ENCODE measurements at regions not wholly inside any gene's neighbourhood (a gene's known extent, or its start where the extent isn't known, plus 50 kb on each side); places are given as distances from the start of the nearest gene placed in this dataset.

- Histone ChIP-seq H3K4me2 (ENCODE audit: low read length) (no peak overlapping the region), H2BK120ac (ENCODE audit: insufficient read depth, low read length, poor library complexity) (no peak overlapping the region), H2BK5ac (ENCODE audit: low read depth, low read length, poor library complexity) (no peak overlapping the region), H3K9me3 (ENCODE audit: insufficient read depth, low read depth, low read length) (no peaks in the 10 kb centered on the region), H3K27ac (ENCODE audit: low read depth, low read length) (no peak overlapping the region), H3K14ac (ENCODE audit: low read length) (no peak overlapping the region), H4K91ac (ENCODE audit: low read depth, low read length) (no peak overlapping the region), H3K79me2 (ENCODE audit: control insufficient read depth, insufficient read depth, low read length, poor library complexity) (no peaks in the 10 kb centered on the region), H2BK12ac (ENCODE audit: low read length) (no peak overlapping the region), H4K8ac (ENCODE audit: low read depth, low read length) (no peak overlapping the region), H3K4me1 (ENCODE audit: control insufficient read depth in 1 of 2, insufficient read depth in 2 of 2, low read length in 2 of 2) (no peaks in the 10 kb centered on the region), H3K4ac (ENCODE audit: low read depth, low read length) (no peak overlapping the region), H3K4me3 (ENCODE audit: low read depth, low read length) (no peak overlapping the region), H4K12ac (ENCODE audit: low read depth, low read length) (no peak overlapping the region), H3K36me3 (ENCODE audit: control insufficient read depth in 1 of 2, insufficient read depth in 2 of 2, low read length in 2 of 2) (no peaks in the 10 kb centered on the region), H2AFZ (ENCODE audit: insufficient read depth, low read length, poor library complexity) (no peak overlapping the region), H3K18ac (ENCODE audit: low read length) (no peak overlapping the region), H2AK5ac (ENCODE audit: low read length) (no peak overlapping the region), H3K9ac (ENCODE audit: low read length) (no peak overlapping the region), H3K79me1 (ENCODE audit: low read length) (no peaks in the 10 kb centered on the region), H3K23ac (ENCODE audit: low read length) (no peak overlapping the region), H3K27me3 (ENCODE audit: insufficient read depth, low read length) (no peaks in the 10 kb centered on the region)
- DNase-seq = no peak
- WGBS (ENCODE audit: extremely low coverage, insufficient coverage, insufficient read length) = no CpG with 5 or more reads among the region's 2 CpGs
Observed at GRCh38 chr3:82002986-82003642, 241.7 kb upstream of the GBE1 start.

- no peaks in the 10 kb centered on the region for H3K36me3 ChIP-seq (ENCODE audit: control insufficient read depth in 1 of 2, insufficient read depth in 2 of 2, low read length in 2 of 2)
- H2BK12ac ChIP-seq (ENCODE audit: low read length) = no peak overlapping the region
- no peak overlapping the region for H4K91ac ChIP-seq (ENCODE audit: low read depth, low read length)
- H3K79me1 ChIP-seq (ENCODE audit: low read length) = no peaks in the 10 kb centered on the region
- H3K18ac ChIP-seq (ENCODE audit: low read length) = no peak overlapping the region
- no peak overlapping the region for H3K9ac ChIP-seq (ENCODE audit: low read length)
- no peak overlapping the region for H2AK5ac ChIP-seq (ENCODE audit: low read length)
- H3K23ac ChIP-seq (ENCODE audit: low read length) = no peak overlapping the region
- H4K8ac ChIP-seq (ENCODE audit: low read depth, low read length) = no peak overlapping the region
- H3K79me2 ChIP-seq (ENCODE audit: control insufficient read depth, insufficient read depth, low read length, poor library complexity) = no peaks in the 10 kb centered on the region
- no peak overlapping the region for H3K4me2 ChIP-seq (ENCODE audit: low read length)
- H3K27me3 ChIP-seq (ENCODE audit: insufficient read depth, low read length) = no peaks in the 10 kb centered on the region
- no peak for DNase-seq
- no peak overlapping the region for H3K4ac ChIP-seq (ENCODE audit: low read depth, low read length)
- H3K27ac ChIP-seq (ENCODE audit: low read depth, low read length) = no peak overlapping the region
- no peak overlapping the region for H2AFZ ChIP-seq (ENCODE audit: insufficient read depth, low read length, poor library complexity)
- WGBS (ENCODE audit: extremely low coverage, insufficient coverage, insufficient read length) = no CpG with 5 or more reads among the region's 2 CpGs
- no peak overlapping the region for H2BK120ac ChIP-seq (ENCODE audit: insufficient read depth, low read length, poor library complexity)
- no peak overlapping the region for H3K14ac ChIP-seq (ENCODE audit: low read length)
- no peaks in the 10 kb centered on the region for H3K4me1 ChIP-seq (ENCODE audit: control insufficient read depth in 1 of 2, insufficient read depth in 2 of 2, low read length in 2 of 2)
- H3K4me3 ChIP-seq (ENCODE audit: low read depth, low read length) = no peak overlapping the region
- no peak overlapping the region for H2BK5ac ChIP-seq (ENCODE audit: low read depth, low read length, poor library complexity)
- H4K12ac ChIP-seq (ENCODE audit: low read depth, low read length) = no peak overlapping the region
- no peaks in the 10 kb centered on the region for H3K9me3 ChIP-seq (ENCODE audit: insufficient read depth, low read depth, low read length)
Observed at GRCh38 chr3:82002491-82002890, 241.0 kb upstream of the GBE1 start.

- Histone ChIP-seq H3K4me1 (ENCODE audit: control insufficient read depth in 1 of 2, insufficient read depth in 2 of 2, low read length in 2 of 2) (no peaks in the 10 kb centered on the region), H3K79me1 (ENCODE audit: low read length) (no peaks in the 10 kb centered on the region), H4K91ac (ENCODE audit: low read depth, low read length) (no peak overlapping the region), H3K36me3 (ENCODE audit: control insufficient read depth in 1 of 2, insufficient read depth in 2 of 2, low read length in 2 of 2) (no peaks in the 10 kb centered on the region), H4K8ac (ENCODE audit: low read depth, low read length) (no peak overlapping the region), H2BK120ac (ENCODE audit: insufficient read depth, low read length, poor library complexity) (no peak overlapping the region), H3K9me3 (ENCODE audit: insufficient read depth, low read depth, low read length) (no peaks in the 10 kb centered on the region), H3K18ac (ENCODE audit: low read length) (no peak overlapping the region), H3K27ac (ENCODE audit: low read depth, low read length) (no peak overlapping the region), H2AK5ac (ENCODE audit: low read length) (no peak overlapping the region), H2BK5ac (ENCODE audit: low read depth, low read length, poor library complexity) (no peak overlapping the region), H3K4me2 (ENCODE audit: low read length) (no peak overlapping the region), H2BK12ac (ENCODE audit: low read length) (no peak overlapping the region), H3K9ac (ENCODE audit: low read length) (no peak overlapping the region), H3K27me3 (ENCODE audit: insufficient read depth, low read length) (no peaks in the 10 kb centered on the region), H3K14ac (ENCODE audit: low read length) (no peak overlapping the region), H4K12ac (ENCODE audit: low read depth, low read length) (no peak overlapping the region), H3K79me2 (ENCODE audit: control insufficient read depth, insufficient read depth, low read length, poor library complexity) (no peaks in the 10 kb centered on the region), H3K4ac (ENCODE audit: low read depth, low read length) (no peak overlapping the region), H3K23ac (ENCODE audit: low read length) (no peak overlapping the region), H3K4me3 (ENCODE audit: low read depth, low read length) (no peak overlapping the region), H2AFZ (ENCODE audit: insufficient read depth, low read length, poor library complexity) (no peak overlapping the region)
- no peak for DNase-seq
- no CpG with 5 or more reads among the region's 2 CpGs for WGBS (ENCODE audit: extremely low coverage, insufficient coverage, insufficient read length)
Observed at GRCh38 chr3:82001276-82001923, 240.0 kb upstream of the GBE1 start.

- H3K27me3 ChIP-seq (ENCODE audit: insufficient read depth, low read length) = no peaks in the 10 kb centered on the region
- no peak overlapping the region for H3K9ac ChIP-seq (ENCODE audit: low read length)
- no peak overlapping the region for H2BK120ac ChIP-seq (ENCODE audit: insufficient read depth, low read length, poor library complexity)
- H3K79me2 ChIP-seq (ENCODE audit: control insufficient read depth, insufficient read depth, low read length, poor library complexity) = no peaks in the 10 kb centered on the region
- no peak overlapping the region for H4K91ac ChIP-seq (ENCODE audit: low read depth, low read length)
- WGBS (ENCODE audit: extremely low coverage, insufficient coverage, insufficient read length) = no CpG with 5 or more reads among the region's 1 CpG
- H4K12ac ChIP-seq (ENCODE audit: low read depth, low read length) = no peak overlapping the region
- no peaks in the 10 kb centered on the region for H3K36me3 ChIP-seq (ENCODE audit: control insufficient read depth in 1 of 2, insufficient read depth in 2 of 2, low read length in 2 of 2)
- H2BK5ac ChIP-seq (ENCODE audit: low read depth, low read length, poor library complexity) = no peak overlapping the region
- no peak overlapping the region for H3K27ac ChIP-seq (ENCODE audit: low read depth, low read length)
- H3K4me3 ChIP-seq (ENCODE audit: low read depth, low read length) = no peak overlapping the region
- no peak overlapping the region for H4K8ac ChIP-seq (ENCODE audit: low read depth, low read length)
- no peak overlapping the region for H2AK5ac ChIP-seq (ENCODE audit: low read length)
- DNase-seq = peak in 1 of 2 donors; percentile 46
- H3K23ac ChIP-seq (ENCODE audit: low read length) = no peak overlapping the region
- no peak overlapping the region for H2AFZ ChIP-seq (ENCODE audit: insufficient read depth, low read length, poor library complexity)
- H3K14ac ChIP-seq (ENCODE audit: low read length) = no peak overlapping the region
- no peaks in the 10 kb centered on the region for H3K9me3 ChIP-seq (ENCODE audit: insufficient read depth, low read depth, low read length)
- no peaks in the 10 kb centered on the region for H3K4me1 ChIP-seq (ENCODE audit: control insufficient read depth in 1 of 2, insufficient read depth in 2 of 2, low read length in 2 of 2)
- H3K79me1 ChIP-seq (ENCODE audit: low read length) = no peaks in the 10 kb centered on the region
- no peak overlapping the region for H3K4me2 ChIP-seq (ENCODE audit: low read length)
- H2BK12ac ChIP-seq (ENCODE audit: low read length) = no peak overlapping the region
- no peak overlapping the region for H3K18ac ChIP-seq (ENCODE audit: low read length)
- H3K4ac ChIP-seq (ENCODE audit: low read depth, low read length) = no peak overlapping the region
Observed at GRCh38 chr3:82000773-82001172, 239.3 kb upstream of the GBE1 start.

Data from trophoblast cell (in vitro differentiated cells and primary cell).